ENCODE measurements at regions not wholly inside any gene's neighbourhood (a gene's known extent, or its start where the extent isn't known, plus 50 kb on each side); places are given as distances from the start of the nearest gene placed in this dataset.

- TF ChIP-seq NFE2L2 (conservative IDR thresholded peaks at IDR 0.05; ENCODE audit: low read length) (no peak), JUN (IDR thresholded peaks at IDR 0.05) (no peak), POLR2A (IDR thresholded peaks at IDR 0.05; ENCODE audit: low read length) (no peak), ESRRA (IDR thresholded peaks at IDR 0.05; ENCODE audit: borderline replicate concordance, low read length) (no peak), CTCF (IDR thresholded peaks at IDR 0.05) (no peak)
These were observed 572.6 kb downstream of the TLR4 start for GRCh38 chr9:118276784-118277183.

All from A549 (cell line).